ENCODE measurements at regions not wholly inside any gene's neighbourhood (a gene's known extent, or its start where the extent isn't known, plus 50 kb on each side); places are given as distances from the start of the nearest gene placed in this dataset.
"Not testable (repeated sequence)": the region's sequence is repeated elsewhere in the genome, so short reads cannot be mapped to it uniquely, and the experiment has no call there.

DNA sequence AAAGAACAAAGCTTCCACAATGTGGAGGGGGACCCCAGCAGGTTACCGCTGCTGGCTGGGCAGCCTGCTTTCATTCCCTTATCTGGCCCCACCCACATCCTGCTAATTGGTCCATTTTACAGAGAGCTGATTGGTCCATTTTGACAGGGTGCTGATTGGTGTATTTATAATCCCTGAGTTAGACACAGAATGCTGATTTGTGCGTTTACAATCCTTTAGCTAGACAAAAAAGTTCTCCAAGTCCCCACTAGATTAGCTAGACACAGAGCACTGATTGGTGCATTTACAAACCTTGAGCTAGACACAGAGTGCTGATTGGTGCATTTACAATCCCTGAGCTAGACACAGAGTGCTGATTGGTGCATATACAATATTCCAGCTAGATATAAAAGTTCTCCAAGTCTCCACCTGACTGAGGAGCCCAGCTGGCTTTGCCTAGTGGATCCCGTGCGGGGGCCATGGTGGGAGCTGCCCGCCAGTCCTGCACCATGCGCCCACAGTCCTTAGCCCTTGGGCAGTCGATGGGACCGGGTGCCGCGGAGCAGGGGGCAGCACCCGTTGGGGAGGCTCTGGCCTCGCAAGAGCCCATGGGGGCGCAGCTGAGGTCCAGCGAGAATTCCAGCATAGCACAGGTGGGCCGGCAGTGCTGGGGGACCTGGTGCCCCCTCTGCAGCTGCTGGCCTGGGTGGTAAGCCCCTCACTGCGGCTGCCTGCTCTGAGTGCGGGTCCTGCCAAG, 88.8 kb upstream of the MYLIP start:
- DNase-seq, result not testable (repeated sequence)

DNA sequence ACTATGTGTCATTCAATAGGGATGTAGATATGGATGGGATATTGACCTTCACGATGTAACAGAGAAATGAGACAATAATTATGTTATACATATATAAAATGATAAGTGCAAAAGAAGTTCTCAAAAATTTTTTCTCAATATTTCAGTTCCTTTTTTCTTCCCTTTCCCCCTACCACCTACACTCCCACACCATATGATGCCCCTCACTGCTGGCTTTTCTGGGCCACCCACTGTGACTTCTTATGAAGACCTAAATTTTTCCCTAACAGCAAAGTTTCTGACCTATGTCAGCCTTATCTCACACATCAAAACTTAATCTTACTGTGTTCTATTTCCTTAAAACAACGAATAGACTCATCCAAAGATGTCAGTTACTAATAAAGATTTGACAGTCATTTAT, 89.9 kb upstream of the MYLIP start:
- DNase-seq, result no peak

DNA sequence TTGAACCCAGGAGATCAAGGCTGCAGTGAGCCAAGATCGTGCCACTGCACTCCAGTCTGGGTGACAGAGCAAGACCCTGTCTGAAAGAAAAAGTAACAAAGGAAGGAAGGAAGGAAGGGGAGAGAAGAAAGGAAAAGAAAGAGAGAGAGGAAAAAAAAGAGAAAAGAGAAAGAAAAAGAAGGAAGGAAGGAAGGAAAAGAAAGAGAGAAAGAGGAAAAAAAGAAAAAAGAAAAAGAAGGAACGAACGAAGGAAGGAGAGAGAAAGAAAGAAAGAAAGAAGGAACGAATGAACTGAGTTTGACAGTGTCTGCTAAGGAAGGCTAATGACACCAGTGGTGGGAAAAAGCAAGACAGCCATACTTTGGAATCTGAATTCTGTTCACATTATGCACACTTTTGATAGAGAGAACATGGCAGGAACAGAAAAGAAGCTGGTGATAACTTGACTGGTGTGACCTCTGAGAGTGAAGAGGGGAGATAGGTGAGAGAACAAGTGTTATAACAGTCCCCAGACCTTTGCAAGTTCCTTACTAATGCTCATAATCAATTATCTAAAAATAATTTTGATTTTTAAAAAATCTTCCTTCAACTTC, 93.3 kb upstream of the MYLIP start:
- DNase-seq, result no peak

DNA sequence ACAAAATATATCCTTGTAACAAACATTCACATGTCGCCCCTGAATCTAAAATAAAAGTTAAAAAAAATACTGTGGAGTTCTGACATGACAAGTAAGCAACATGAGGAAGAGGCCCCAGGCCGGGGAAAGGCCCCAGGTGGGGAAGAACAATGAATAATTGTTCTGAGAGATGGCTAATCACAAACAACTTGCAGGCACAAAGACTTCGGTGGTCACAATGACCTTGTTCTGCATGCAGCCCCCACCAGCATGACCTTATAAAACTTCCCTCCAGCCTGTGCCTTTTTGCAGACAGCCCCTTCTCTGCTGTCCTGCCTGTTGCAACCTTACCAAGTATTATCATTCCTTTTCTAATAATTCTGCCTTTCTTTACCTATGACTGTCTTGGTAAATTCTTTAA, 95.7 kb upstream of the MYLIP start:
- DNase-seq, result no peak

DNA sequence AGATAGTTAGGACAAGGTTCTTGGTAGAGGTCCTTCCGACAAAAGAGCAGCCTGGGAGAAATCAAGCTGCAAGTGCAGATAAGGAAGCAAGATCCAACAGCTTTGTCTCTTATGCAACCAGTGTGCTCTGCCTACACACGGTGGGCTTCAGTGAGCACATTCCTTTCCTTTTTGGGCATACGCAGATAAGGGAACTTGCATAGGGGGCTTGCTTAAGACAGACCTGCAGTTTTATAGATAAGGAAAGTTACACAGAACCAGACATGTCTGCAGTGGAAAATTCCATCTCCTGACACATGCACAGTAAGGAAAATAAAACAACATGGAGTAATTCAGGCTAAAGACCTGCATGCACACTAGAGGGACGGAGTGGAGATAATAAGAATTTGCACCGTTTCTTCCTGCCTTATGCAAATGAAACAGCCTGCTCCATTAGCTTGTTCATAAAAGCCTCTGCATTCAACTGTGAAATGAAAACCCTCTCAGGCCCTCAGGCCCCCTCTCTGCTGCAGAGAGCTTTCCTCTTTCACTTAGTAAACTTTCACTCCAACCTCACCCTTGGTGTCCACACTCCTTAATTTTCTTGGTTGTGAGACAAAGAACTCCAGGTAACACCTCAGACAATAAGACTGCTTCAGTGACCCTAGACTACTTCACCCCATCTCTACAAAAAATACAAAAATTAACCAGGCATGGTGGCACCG, 97.5 kb upstream of the MYLIP start:
- DNase-seq, result no peak

DNA sequence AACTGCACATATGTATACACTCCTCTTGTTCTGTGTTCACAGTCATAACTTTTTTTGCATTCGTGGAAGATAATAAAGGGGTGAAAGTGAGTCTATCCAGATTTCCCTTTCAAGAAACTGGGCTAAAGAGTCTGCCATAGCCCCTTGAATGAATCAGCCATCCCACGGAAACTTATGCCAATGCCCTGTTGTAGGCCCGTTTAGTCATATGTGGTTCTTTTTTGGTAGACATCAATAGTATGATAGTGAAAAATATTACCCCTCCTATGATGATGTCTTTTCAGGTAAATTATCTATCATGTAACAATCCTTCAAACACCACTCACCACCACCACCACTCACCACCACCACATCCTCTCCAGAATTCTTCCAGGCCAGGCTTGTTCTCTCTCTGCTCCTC, 99.9 kb upstream of the MYLIP start:
- DNase-seq, result no peak

DNA sequence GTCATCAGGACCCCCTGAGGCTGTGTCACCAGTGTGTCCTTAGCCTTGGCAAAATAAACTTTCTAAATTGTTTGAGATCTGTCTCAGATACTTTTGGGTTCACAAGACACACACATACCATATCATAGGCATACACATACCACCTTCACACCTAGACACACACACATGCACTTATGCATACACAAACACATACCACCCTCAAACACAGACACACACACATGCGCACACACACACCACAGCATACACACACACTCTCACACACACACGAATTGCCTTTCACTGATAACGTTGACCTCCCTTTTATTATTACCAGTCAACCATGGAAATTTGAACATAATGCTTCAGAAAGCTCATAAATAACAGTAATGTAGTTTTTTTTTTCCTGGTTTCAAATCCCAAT, 108.6 kb upstream of the MYLIP start:
- DNase-seq, result no peak

DNA sequence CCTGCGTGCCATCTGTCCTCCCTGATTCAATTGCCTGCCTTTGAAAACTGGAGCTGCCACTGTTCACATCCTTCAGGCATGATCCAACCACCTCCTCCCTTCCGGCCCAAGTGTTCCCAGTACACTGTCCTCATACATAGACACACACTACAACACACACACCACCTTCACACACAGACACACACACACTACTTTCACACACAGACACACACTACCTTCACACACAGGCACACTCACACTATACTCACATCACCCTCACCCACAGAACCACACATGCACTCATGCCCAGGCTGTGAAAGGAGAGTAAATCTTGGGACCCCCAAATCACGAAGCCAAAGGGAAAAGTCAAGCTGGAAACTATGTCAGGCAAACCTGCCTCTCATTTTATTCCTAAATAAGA, 109.4 kb upstream of the MYLIP start:
- no peak for DNase-seq

DNA sequence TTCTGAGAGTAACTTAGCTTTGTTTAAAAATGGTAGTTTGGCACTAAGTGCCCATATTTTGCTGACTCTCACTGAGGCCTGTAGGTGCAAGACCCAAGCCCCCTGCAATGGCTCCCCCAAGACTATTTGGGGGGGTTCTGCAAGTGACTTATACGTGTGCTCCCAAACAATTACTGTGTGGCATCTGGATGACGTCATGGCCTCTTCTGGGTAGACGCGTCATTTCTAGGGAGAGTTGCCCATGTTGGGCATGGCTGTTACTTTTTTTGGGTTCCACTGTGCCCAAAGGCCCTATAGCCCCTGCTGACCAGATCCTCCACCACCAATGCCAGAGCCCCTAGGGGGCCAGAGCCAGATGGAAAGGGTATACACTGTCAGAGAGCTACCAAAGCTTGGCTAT, 110.3 kb upstream of the MYLIP start:
- no peak for DNase-seq

DNA sequence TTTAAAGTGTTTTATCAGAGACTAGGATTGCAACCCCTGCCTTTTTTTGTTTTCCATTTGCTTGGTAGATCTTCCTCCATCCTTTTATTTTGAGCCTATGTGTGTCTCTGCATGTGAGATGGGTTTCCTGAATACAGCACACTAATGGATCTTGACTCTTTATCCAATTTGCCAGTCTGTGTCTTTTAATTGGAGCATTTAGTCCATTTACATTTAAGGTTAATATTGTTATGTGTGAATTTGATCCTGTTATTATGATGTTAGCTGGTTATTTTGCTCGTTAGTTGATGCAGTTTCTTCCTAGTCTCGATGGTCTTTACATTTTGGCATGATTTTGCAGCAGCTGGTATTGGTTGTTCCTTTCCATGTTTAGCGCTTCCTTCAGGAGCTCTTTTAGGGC, 114.6 kb upstream of the MYLIP start:
- DNase-seq, result not testable (repeated sequence)

DNA sequence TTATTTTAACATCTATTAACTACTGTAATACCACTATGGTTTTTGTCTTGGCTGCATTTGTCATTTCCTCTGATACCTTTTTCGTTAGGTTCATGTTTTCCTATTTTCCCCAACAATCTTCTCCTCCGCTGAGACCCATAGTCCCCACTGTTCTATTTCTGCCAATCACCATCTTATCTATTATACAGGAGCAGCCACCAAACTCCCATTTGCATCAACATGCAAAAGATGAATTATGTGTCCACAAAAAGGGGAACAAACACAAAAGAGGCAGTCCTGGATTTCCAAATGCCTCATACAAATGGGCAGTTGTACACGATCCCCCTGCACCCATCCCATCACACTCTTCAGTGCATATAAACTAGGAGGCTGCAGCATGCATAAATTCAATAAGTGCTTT, 121.7 kb upstream of the MYLIP start:
- DNase-seq, result no peak

DNA sequence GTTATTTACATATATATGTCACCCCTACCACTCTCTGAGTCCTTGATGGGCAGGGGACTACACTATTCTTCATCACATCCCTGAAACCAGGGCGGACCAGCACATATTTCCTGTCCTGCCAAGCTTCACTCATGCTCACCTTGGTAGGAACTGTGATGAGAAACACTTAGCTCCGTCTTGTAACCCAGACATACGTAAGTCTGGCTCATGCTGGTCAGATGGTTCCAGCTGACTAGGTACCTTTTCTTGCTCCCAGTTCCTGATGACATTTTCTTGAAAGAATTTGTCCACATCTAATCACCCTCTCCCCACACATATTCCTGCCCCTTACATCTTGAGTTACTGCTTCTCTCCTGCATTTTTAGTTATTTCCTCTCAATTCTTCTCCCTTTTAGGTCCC, 122.2 kb upstream of the MYLIP start:
- DNase-seq, result no peak

DNA sequence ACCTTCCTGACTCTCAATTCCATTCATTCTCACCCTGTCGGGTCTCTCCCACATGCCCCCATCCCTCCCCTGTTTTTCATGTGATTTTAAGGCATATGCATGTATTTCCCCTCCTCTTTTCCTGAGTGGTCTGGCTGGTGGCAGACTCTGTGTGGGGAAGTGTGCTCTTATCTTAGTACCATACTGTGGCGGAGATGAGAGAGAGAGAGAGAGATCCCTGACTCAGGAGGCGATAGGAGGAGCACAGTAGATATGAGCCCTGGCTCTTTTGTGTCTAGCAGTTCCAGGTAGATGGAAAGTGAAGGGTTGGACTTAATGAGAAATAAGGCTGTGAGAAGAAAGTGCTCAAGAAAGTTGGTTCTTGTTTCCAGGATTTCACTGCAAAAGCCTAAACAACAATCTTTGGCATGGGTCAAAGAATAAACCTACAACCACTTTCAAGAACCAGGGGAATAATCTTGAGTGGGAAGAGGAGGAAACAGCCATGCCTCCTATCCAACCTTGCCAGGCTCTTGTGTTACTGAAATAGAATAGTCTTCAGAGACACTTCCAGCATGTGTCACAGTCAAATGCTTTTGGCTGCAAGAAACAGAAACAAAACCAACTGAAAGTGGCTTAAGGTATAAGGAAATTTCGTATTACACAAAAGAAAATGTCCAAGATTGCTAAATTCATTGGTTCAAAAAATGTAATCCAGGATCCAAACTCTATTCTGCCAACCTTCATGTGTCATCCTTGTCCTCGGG, 123.8 kb upstream of the MYLIP start:
- no peak for DNase-seq

DNA sequence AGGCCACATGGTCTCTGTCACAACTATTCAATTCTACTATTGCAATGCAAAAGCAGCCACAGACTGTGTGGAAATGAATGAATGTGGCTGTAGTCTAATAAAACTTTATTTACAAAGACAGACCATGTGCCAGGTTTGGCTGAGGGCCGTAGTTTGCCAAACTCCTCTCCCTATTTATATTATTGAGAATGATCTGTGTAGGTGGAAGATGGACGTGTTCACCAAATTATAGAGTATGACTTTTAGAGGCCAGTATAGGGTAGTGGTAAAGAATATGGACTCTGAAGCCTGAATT, 125.7 kb upstream of the MYLIP start:
- DNase-seq, result no peak

DNA sequence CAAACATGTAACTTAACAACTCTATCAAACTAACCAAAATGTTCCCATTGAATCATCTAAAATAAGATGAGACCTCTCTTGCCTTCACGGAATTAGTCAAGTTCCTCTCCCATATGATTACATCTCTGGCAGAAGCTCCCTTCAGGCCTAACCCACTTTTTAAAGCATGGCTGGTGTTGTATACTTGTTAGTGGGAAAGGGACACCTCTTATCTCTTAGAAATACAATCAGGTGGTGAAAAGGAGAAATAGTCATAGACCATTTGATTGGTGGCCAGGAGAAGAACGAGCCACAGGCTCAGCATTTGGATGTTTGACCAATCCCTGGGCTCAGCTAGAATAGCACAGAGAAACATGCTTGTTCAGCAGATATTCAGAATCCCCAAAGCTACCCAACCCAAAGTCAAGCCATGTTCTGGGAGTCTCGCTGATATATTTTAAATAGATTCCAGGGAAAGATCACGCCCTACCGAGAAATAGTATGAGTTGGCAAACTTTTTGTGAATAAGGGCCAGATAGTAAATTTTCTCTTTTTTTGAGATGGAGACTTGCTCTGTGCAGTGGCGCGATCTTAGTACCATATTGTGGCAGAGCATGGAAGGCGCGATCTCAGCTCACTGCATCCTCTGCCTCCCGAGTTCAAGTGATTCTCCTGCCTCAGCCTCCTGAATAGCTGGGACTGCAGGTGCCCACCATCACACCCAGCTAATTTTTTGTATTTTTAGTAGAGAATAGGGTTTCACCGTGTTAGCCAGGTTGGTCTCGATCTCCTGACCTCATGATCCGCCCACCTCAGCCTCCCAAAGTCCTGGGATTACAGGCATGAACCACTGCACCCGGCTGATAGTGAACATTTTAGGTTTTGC, 126.3 kb upstream of the MYLIP start:
- no peak for DNase-seq

DNA sequence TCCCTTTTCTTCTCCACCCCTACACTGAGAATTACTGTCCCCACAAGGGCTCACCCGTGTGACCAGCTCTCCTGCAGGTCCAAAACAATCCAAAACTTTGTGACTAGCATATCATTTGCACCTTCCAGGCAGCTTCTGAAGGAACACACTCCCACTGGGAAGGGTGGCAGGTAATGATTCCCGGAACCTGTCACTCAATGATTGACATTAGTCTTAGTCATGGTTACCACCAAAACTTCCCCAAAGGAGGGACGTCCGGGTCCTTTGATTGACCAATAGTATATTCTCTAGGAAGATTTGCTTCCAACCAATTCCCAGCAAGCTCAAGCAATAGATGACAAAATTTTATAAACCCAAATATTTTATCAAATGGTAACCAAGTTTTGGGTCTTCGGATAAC, 127.7 kb upstream of the MYLIP start:
- no peak for DNase-seq

DNA sequence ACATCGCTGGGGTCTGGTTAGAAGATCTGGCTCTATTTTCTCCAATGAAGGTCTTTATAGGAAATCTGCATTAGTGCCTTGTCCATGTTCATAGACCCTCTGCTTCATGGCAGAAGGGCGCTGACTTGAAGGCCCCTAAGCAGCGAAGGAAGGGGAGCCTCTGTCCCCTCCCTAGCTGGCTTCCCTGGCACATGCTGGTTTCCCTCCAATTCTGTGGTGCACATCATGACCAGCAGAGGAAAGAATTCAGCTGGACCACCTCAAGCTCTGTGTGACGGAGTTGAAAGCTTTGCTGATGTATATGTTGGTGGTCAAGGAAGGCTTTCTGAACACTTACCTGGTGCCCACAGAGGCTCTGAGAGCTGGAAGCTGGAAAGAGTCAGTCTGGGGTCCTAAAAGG, 129.7 kb upstream of the MYLIP start:
- no peak for DNase-seq

DNA sequence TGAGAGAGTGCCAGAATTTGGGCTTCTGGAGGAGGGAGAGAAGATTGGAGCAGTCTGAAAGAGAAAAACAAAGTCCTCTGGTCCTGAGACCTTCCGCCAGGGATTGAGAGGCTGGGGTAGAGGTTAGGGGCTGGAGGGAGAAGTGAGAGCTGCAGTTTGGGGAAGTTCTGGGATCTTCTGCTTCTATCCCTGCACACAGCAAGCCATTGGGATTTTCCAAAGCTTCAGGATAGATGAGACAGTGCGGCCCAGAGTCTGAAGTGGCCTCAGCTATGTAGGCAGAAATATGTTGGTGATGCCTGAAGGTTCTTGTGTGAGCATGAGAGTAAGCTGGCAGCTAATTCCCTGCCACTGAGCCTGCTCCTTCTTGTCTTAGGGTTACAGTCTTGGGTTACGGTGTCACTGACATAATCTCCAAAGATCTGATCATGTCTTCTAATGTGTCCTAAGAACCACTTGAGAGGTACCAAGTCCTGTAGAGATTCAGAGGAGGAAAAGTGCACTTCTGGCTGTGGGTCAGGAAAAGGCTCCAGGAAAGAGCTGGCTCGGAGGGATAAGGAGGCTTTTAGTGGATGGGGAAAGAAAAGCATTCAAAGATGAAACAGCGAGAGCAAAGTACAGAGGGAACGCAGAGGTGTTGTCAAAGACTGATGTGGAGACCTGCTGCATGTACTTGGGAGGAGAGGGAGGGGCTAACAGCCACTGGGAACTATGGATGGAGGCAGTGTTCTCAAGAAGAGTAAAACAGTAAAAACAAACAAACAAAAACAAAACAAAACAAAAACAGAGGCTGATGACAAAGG, 131.1 kb upstream of the MYLIP start:
- DNase-seq, result no peak

DNA sequence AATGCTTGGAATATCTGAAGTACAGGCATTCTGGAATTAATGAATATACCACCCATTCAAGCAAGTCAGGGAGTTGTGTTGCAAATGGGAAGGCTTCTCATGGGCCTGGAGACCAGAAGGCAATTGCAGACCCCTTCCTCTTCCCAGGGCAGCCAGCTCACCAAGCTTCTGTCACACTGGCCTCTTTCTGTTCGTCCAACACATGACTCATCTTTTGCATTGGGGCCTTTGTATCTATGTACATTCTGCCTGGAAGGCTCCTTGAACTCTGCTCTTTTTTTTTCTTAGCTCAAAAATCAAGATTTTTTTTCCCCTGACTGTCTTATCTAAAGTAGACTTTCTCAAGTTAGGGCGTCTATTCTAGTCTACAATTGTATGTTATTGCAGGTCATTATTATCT, 132.9 kb upstream of the MYLIP start:
- DNase-seq, result no peak

DNA sequence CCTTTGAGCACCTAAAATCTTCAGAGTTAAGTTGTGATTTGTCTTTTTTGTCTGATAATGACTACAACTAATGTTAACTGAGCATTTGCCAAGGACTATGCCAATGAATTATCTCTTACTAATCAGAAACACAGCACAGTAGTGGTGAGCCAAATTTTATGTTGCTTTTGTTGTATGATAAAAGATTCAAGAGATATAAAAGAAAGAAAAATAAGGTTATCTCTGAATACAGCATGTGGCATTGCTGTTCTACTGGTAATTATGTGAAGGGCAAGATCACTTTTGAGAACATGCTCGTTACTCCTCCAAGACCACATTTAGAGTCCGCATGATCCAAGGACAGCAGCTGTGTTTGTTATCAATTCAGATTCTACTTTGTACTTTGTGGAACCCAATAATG, 133.4 kb upstream of the MYLIP start:
- DNase-seq, result no peak

DNA sequence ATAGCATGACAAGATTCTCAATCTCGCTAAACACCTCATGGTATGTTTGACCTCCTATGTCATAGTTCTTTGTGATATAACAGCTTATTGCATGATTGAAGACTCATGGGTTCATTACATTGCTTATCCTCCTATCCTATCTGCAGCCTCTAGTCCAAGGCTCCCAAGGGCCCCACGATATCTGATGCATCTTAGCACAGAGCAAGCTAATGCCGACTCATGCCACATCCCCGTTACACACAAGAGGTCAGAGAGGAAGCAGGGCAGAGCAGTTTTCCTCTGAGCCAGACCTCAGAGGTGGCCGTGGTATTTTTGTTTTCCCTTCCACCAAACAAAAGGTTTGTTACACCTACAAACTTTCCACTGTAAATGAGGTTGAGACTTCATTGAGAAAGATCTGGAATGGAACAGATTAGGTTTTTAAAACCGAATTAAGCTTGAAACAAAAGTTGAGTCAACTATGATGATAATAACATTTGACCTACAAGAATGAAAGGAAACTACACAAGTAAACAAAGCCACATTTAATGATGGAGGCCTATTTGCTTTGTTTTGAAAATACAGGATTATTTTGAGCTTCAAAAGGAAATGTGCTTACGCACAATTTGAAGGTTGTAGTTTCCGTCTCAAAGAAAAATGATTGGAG, 133.9 kb upstream of the MYLIP start:
- no peak for DNase-seq
